ENCODE measurements at regions not wholly inside any gene's neighbourhood (a gene's known extent, or its start where the extent isn't known, plus 50 kb on each side); places are given as distances from the start of the nearest gene placed in this dataset.

- TF ChIP-seq CTCF (IDR thresholded peaks at IDR 0.05; ENCODE audit: insufficient read depth, low read depth, low read length): no peak
- Histone ChIP-seq H3K4me3 (ENCODE audit: low read depth, low read length) (no peak overlapping the region), H3K27me3 (ENCODE audit: control insufficient read depth, insufficient read depth, low read length) (0 out of 2 replicates have a peak, but pooled peaks cover 2% of the 10 kb centered on the region), H3K36me3 (ENCODE audit: control insufficient read depth, insufficient read depth, low read length) (no peaks in the 10 kb centered on the region)
- ChIA-PET POLR2A (no interaction called here), CTCF (interaction anchor here (0.6 kb wide), 1 partner anchor 564 kb away, joined by 4 read pairs; no protein-coding TSS in a partner anchor)
- no peak for DNase-seq (ENCODE audit: low read depth)
Measured at GRCh38 chr5:89372176-89372575, 489.2 kb upstream of the MEF2C start.

- POLR2A ChIA-PET: no interaction called here
- CTCF ChIA-PET: no interaction called here
- Histone ChIP-seq H3K27me3 (ENCODE audit: control insufficient read depth, insufficient read depth, low read length) (0 out of 2 replicates have a peak, but pooled peaks cover 2% of the 10 kb centered on the region), H3K4me3 (ENCODE audit: low read depth, low read length) (no peak overlapping the region), H3K36me3 (ENCODE audit: control insufficient read depth, insufficient read depth, low read length) (no peaks in the 10 kb centered on the region)
- DNase-seq (ENCODE audit: low read depth): no peak
- TF ChIP-seq CTCF (IDR thresholded peaks at IDR 0.05; ENCODE audit: insufficient read depth, low read depth, low read length): no peak
Measured at GRCh38 chr5:89371646-89372045, 488.7 kb upstream of the MEF2C start.

- no peak for DNase-seq (ENCODE audit: low read depth)
- POLR2A ChIA-PET: no interaction called here
- CTCF ChIA-PET: no interaction called here
- Histone ChIP-seq H3K27me3 (ENCODE audit: control insufficient read depth, insufficient read depth, low read length) (no peaks in the 10 kb centered on the region), H3K36me3 (ENCODE audit: control insufficient read depth, insufficient read depth, low read length) (no peaks in the 10 kb centered on the region), H3K4me3 (ENCODE audit: low read depth, low read length) (no peak overlapping the region)
- no peak for TF ChIP-seq CTCF (IDR thresholded peaks at IDR 0.05; ENCODE audit: insufficient read depth, low read depth, low read length)
Measured at GRCh38 chr5:89359046-89359445, 476.1 kb upstream of the MEF2C start.

GRCh38 chr5:89353837-89354551, 471.0 kb upstream of the MEF2C start:
- H3K4me3 ChIP-seq (ENCODE audit: low read depth, low read length): no peak overlapping the region
- no peaks in the 10 kb centered on the region for H3K36me3 ChIP-seq (ENCODE audit: control insufficient read depth, insufficient read depth, low read length)
- DNase-seq (ENCODE audit: low read depth): no peak
- H3K27me3 ChIP-seq (ENCODE audit: control insufficient read depth, insufficient read depth, low read length): no peaks in the 10 kb centered on the region
- no peak for TF ChIP-seq CTCF (IDR thresholded peaks at IDR 0.05; ENCODE audit: insufficient read depth, low read depth, low read length)
- CTCF ChIA-PET: interaction anchor here (0.9 kb wide), 1 partner anchor 83 kb away, joined by 4 read pairs; no protein-coding TSS in a partner anchor
- POLR2A ChIA-PET: no interaction called here

GRCh38 chr5:89351975-89352374, 469.0 kb upstream of the MEF2C start:
- POLR2A ChIA-PET: no interaction called here
- no peak for TF ChIP-seq CTCF (IDR thresholded peaks at IDR 0.05; ENCODE audit: insufficient read depth, low read depth, low read length)
- Histone ChIP-seq H3K4me3 (ENCODE audit: low read depth, low read length) (no peak overlapping the region), H3K36me3 (ENCODE audit: control insufficient read depth, insufficient read depth, low read length) (no peaks in the 10 kb centered on the region), H3K27me3 (ENCODE audit: control insufficient read depth, insufficient read depth, low read length) (no peaks in the 10 kb centered on the region)
- no peak for DNase-seq (ENCODE audit: low read depth)
- CTCF ChIA-PET: no interaction called here

All from BJ (cell line).